Activated naive CD8-positive, alpha-beta T cell treated with anti-CD3 and anti-CD28 coated beads, Interleukin-2, amount 50 U/mL, for 24 hours (primary cell): ENCODE measurements at regions not wholly inside any gene's neighbourhood (a gene's known extent, or its start where the extent isn't known, plus 50 kb on each side); places are given as distances from the start of the nearest gene placed in this dataset.

ENCODE experiments used
- ATAC-seq: fragments of 150-1000 bp; cut with Tn5 transposase; one replicate; pipeline ENCODE4 v1.10.0; 2021
- DNase-seq: peaks from one replicate; pipeline ENCODE4 v3.0.0; 2021
- H3K27ac Mint-ChIP-seq: one replicate; pipeline ENCODE4 v1.8.0; 2021; ENCODE audit warnings: mild to moderate bottlenecking, mixed read lengths
- H3K27me3 Mint-ChIP-seq: one replicate; pipeline ENCODE4 v1.8.0; 2021; ENCODE audit warnings: mixed read lengths
- H3K36me3 Mint-ChIP-seq: one replicate; pipeline ENCODE4 v1.8.0; 2021; ENCODE audit warnings: low read depth, mixed read lengths
- H3K4me1 Mint-ChIP-seq: one replicate; pipeline ENCODE4 v1.8.0; 2021; ENCODE audit warnings: mixed read lengths
- H3K4me3 Mint-ChIP-seq: one replicate; pipeline ENCODE4 v1.8.0; 2021; ENCODE audit warnings: mild to moderate bottlenecking, moderate library complexity, mixed read lengths
- H3K9me3 Mint-ChIP-seq: one replicate; pipeline ENCODE4 v1.8.0; 2021; ENCODE audit warnings: mixed read lengths

- Mint-ChIP-seq H3K4me3 (no peak overlapping the region), H3K27me3 (peaks cover 3% of the 10 kb centered on the region), H3K9me3 (no peaks in the 10 kb centered on the region), H3K27ac (no peak overlapping the region), H3K36me3 (no peaks in the 10 kb centered on the region), H3K4me1 (no peaks in the 10 kb centered on the region)
- DNase-seq (no peak), ATAC-seq (no peak)
These were observed 370.2 kb downstream of the CMPK2 start for GRCh38 chr2:6495466-6495865.

DNA sequence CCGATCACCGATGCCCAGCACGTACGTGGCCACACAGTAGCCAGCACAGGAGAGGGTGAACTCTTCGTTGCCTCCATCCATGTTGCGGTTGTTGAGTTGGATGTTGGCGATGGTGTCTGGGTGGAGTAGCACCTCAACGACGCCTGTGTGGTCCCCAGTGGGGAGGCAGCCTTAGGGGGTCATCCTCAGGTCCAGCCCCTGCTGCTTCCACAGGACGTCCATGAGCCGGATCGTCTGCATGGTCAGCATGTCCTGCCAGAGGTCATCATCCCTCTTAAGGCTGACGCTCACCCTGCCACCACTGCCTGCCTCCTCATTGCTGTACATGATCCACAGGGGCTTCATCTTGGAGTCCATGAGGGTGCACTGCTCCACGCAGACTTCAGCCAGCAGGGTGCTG is 369.3 kb downstream of the CMPK2 start:
- Mint-ChIP-seq H3K9me3 (no peaks in the 10 kb centered on the region), H3K27ac (no peak overlapping the region), H3K36me3 (no peaks in the 10 kb centered on the region), H3K4me3 (no peak overlapping the region), H3K27me3 (peaks cover under 1% of the 10 kb centered on the region), H3K4me1 (no peaks in the 10 kb centered on the region)
- DNase-seq (no peak), ATAC-seq (no peak)

- Mint-ChIP-seq H3K27ac (no peak overlapping the region), H3K9me3 (no peaks in the 10 kb centered on the region), H3K4me1 (no peaks in the 10 kb centered on the region), H3K36me3 (no peaks in the 10 kb centered on the region), H3K27me3 (no peaks in the 10 kb centered on the region), H3K4me3 (no peak overlapping the region)
- DNase-seq (no peak), ATAC-seq (no peak)
These were observed 368.7 kb downstream of the CMPK2 start for GRCh38 chr2:6497048-6497447.

- Mint-ChIP-seq H3K4me3 (no peak overlapping the region), H3K4me1 (no peaks in the 10 kb centered on the region), H3K27ac (no peak overlapping the region), H3K9me3 (no peaks in the 10 kb centered on the region), H3K36me3 (no peaks in the 10 kb centered on the region), H3K27me3 (no peaks in the 10 kb centered on the region)
- no peak for ATAC-seq
- no peak for DNase-seq
These were observed 366.9 kb downstream of the CMPK2 start for GRCh38 chr2:6498841-6499240.

DNA sequence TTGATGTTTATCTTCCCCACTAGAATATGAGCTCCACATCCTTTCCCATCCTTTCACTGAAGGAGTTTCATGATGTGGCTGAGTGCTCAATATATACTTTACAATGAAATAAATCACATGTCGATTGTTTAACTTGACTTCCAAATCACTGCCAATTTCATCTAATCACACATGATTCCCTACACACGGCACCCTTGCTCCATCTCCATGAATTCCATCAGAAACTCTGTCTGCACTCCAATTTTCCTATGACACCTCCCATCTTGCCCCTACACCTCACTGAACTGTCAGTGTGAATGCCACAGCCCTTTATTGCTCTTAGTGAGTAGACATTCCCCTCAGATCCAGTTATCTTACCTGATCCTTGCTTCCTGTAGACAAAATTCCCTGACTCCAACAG is 366.0 kb downstream of the CMPK2 start:
- Mint-ChIP-seq H3K4me3 (no peak overlapping the region), H3K4me1 (no peaks in the 10 kb centered on the region), H3K27ac (no peak overlapping the region), H3K36me3 (no peaks in the 10 kb centered on the region), H3K27me3 (no peaks in the 10 kb centered on the region), H3K9me3 (no peaks in the 10 kb centered on the region)
- ATAC-seq = no peak
- no peak for DNase-seq

GRCh38 chr2:6506361-6506794 is 359.3 kb downstream of the CMPK2 start:
- Mint-ChIP-seq H3K9me3 (no peaks in the 10 kb centered on the region), H3K4me3 (no peak overlapping the region), H3K27me3 (no peaks in the 10 kb centered on the region), H3K4me1 (no peaks in the 10 kb centered on the region), H3K27ac (no peak overlapping the region), H3K36me3 (no peaks in the 10 kb centered on the region)
- ATAC-seq (no peak), DNase-seq (no peak)

DNA sequence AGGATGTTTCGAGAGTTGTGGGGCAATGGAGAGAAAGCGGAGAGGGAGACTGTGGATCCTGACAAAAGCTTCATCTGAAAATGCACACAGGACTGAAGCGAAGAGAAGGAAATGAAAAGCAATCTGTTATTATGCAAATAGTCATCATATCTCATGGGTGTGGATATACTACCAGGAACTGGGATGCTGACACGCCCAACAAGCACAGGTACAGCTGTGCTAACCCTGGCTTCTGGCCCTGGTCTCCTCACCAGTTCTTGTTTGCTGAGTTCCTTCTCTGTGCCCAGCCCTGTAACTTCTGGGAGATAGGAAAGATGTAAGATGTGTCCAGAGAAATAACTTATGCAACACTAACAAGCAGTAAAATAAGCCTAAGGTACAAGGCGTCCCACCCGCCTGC is 358.8 kb downstream of the CMPK2 start:
- H3K27me3 Mint-ChIP-seq = no peaks in the 10 kb centered on the region
- DNase-seq (no peak), ATAC-seq (no peak)
- H3K9me3 Mint-ChIP-seq = no peaks in the 10 kb centered on the region
- no peak overlapping the region for H3K27ac Mint-ChIP-seq
- H3K4me1 Mint-ChIP-seq = no peaks in the 10 kb centered on the region
- no peaks in the 10 kb centered on the region for H3K36me3 Mint-ChIP-seq
- no peak overlapping the region for H3K4me3 Mint-ChIP-seq

GRCh38 chr2:6510532-6510931 is 355.2 kb downstream of the CMPK2 start:
- Mint-ChIP-seq H3K27me3 (no peaks in the 10 kb centered on the region), H3K27ac (no peak overlapping the region), H3K4me1 (no peaks in the 10 kb centered on the region), H3K9me3 (no peaks in the 10 kb centered on the region), H3K36me3 (no peaks in the 10 kb centered on the region), H3K4me3 (no peak overlapping the region)
- ATAC-seq = no peak
- no peak for DNase-seq

- Mint-ChIP-seq H3K9me3 (no peaks in the 10 kb centered on the region), H3K27me3 (no peaks in the 10 kb centered on the region), H3K27ac (no peak overlapping the region)
These were observed 353.1 kb downstream of the CMPK2 start for GRCh38 chr2:6512589-6512988.

DNA sequence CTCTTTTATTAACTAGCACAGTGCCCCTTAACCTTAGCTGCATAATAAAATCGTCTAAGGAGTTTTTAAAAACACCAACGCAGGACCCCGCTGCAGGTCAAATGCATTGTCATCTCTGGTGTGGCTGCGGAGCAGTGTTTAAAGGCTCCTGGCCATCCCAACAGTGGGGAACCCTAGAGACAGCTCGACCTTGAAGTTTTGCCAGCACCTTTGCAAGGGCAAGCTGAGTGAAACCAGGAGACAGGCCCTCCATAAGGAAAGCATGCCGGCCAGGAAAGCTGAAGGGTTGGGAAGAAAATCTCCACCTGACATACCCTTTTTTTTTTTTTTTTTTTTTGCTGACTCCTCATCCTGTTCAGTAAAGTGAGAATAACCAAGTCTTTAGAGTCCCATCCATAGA is 349.0 kb downstream of the CMPK2 start:
- Mint-ChIP-seq H3K27ac (no peak overlapping the region), H3K27me3 (no peaks in the 10 kb centered on the region), H3K36me3 (no peaks in the 10 kb centered on the region), H3K4me1 (no peaks in the 10 kb centered on the region), H3K4me3 (no peak overlapping the region), H3K9me3 (no peaks in the 10 kb centered on the region)
- ATAC-seq (no peak), DNase-seq (no peak)

More at GRCh38 chr2:6512589-6512988, 353.1 kb downstream of the CMPK2 start:
- no peak for ATAC-seq
- DNase-seq = no peak
- Mint-ChIP-seq H3K4me1 (no peaks in the 10 kb centered on the region), H3K36me3 (no peaks in the 10 kb centered on the region), H3K4me3 (no peak overlapping the region)

GRCh38 chr2:6518361-6518760 is 347.3 kb downstream of the CMPK2 start:
- no peaks in the 10 kb centered on the region for H3K36me3 Mint-ChIP-seq
- no peaks in the 10 kb centered on the region for H3K4me1 Mint-ChIP-seq
- no peaks in the 10 kb centered on the region for H3K9me3 Mint-ChIP-seq
- DNase-seq (no peak), ATAC-seq (no peak)
- no peaks in the 10 kb centered on the region for H3K27me3 Mint-ChIP-seq
- no peak overlapping the region for H3K4me3 Mint-ChIP-seq
- H3K27ac Mint-ChIP-seq = no peak overlapping the region

DNA sequence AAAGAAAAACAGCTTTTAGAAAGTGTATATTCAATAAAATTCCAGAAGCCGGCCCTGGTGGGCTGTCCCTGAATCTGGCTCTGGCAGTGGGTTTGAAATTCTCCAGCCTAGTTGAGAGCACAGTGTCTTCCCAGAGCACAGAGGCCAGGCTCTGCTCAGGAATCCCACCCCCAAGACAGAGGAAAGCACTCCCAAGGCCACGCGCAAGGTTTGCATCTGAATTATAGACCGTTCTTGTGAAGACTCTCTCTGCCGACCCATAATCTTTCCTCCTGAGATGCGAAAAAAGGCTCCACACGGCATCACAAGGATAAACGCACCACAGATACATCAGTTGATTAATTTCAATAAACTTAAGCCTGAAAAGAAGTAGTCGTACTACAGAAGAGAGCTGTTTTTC is 342.2 kb downstream of the CMPK2 start:
- Mint-ChIP-seq H3K4me3 (no peak overlapping the region), H3K27ac (no peak overlapping the region)

DNA sequence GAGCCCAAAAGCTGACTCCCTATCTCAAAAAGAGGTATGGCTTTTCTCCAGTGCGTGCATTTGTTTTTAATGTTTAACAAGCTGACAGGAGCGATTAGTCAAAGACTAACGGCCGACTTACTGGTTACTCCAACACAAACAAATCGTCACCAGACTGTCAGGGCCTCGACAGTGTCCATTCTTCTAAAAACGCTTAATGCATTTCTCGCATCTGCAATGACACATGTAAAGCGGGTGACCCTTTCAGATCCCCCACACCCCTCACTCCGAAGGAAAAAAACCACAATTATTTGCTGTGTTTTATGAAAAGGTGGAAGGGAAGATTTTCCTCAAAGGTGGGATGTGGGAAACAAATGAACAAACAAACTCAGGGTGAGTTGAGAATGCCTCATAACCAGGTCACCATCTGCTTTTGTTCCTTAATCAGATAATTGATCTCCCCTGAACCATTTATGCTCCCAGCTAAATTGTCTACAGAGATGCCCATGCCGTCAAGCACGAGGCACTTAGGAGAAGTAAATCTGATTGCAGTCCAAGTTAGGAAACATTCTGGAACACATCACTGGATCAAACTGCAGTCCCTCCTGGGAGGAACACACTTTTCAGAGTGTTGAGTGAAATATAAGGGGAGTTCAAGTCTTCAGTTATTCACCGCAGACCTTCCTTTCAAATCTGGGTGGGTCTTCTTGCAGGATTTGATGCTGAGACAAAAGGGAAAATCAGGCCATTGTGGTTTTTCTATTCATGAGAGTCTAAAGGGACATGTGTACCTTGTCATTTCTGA is 340.8 kb downstream of the CMPK2 start:
- DNase-seq (no peak), ATAC-seq (no peak)
- Mint-ChIP-seq H3K4me3 (no peak overlapping the region), H3K27ac (no peak overlapping the region), H3K4me1 (no peaks in the 10 kb centered on the region), H3K36me3 (no peaks in the 10 kb centered on the region), H3K9me3 (no peaks in the 10 kb centered on the region), H3K27me3 (no peaks in the 10 kb centered on the region)

More for the DNA sequence above, 342.2 kb downstream of the CMPK2 start:
- Mint-ChIP-seq H3K36me3 (no peaks in the 10 kb centered on the region), H3K27me3 (no peaks in the 10 kb centered on the region), H3K4me1 (no peaks in the 10 kb centered on the region), H3K9me3 (no peaks in the 10 kb centered on the region)
- ATAC-seq (no peak), DNase-seq (no peak)

DNA sequence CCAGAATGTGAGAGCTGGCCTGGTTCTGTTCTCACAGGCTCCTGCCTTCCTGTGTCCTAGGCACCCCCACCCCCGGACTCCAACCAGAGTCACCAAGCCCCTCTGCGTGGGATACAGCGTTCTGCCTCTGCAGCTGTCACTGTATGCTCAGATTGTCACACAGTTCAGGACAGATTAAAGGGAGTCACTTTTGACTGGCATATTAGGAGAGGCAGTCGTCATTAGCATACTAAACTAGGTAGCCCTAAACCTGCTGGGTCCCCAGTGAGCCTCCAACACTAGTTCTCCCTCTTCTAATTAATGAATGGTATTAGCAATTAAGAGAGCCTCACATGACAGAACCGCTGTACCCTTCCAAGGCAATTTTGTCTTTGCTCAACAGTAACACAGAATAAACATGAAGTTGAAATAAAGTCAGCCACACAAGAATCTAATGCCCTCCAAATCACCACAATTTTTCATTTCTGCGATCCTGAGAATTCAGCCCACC is 340.2 kb downstream of the CMPK2 start:
- H3K9me3 Mint-ChIP-seq = no peaks in the 10 kb centered on the region
- no peaks in the 10 kb centered on the region for H3K4me1 Mint-ChIP-seq
- no peak overlapping the region for H3K27ac Mint-ChIP-seq
- no peak for DNase-seq
- H3K36me3 Mint-ChIP-seq = no peaks in the 10 kb centered on the region
- no peak for ATAC-seq
- H3K27me3 Mint-ChIP-seq = no peaks in the 10 kb centered on the region
- no peak overlapping the region for H3K4me3 Mint-ChIP-seq

DNA sequence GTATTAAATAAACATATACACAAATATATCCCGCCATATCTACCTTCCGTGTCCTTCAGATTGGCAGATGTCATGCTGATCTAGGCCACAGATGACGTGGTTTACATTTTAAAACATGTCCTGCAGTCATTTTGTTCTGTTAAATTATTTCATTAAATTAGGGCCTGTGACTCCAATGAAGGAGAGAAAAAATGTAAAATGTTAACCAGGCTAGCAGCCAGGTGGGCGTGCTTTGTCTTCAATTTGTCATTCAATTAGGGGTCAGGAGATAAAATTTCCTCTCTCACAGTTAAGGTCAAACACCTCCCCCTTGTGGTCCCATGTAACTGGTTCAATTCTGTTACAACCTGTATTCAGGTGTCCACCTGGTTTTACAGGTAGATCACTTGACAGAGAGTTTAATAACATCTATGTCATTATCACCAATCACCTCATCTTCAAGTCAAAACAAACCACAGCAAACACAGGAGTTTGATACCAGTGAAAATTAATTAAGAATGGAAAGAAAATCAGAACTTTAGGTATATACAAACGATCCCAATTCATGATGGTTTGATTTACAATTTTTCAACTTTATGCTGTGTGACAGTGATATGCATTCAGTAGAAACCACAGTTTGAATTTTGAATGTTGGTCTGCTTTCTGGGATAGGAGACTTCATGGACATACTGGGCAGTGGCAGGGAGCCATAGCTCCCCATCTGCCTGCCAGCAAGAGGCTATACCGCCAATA is 339.4 kb downstream of the CMPK2 start:
- DNase-seq = no peak
- ATAC-seq = no peak
- H3K27ac Mint-ChIP-seq = no peak overlapping the region
- H3K9me3 Mint-ChIP-seq = no peaks in the 10 kb centered on the region
- no peaks in the 10 kb centered on the region for H3K4me1 Mint-ChIP-seq
- no peaks in the 10 kb centered on the region for H3K27me3 Mint-ChIP-seq
- H3K36me3 Mint-ChIP-seq = no peaks in the 10 kb centered on the region
- no peak overlapping the region for H3K4me3 Mint-ChIP-seq
